ENCODE measurements at regions not wholly inside any gene's neighbourhood (a gene's known extent, or its start where the extent isn't known, plus 50 kb on each side); places are given as distances from the start of the nearest gene placed in this dataset.

DNA sequence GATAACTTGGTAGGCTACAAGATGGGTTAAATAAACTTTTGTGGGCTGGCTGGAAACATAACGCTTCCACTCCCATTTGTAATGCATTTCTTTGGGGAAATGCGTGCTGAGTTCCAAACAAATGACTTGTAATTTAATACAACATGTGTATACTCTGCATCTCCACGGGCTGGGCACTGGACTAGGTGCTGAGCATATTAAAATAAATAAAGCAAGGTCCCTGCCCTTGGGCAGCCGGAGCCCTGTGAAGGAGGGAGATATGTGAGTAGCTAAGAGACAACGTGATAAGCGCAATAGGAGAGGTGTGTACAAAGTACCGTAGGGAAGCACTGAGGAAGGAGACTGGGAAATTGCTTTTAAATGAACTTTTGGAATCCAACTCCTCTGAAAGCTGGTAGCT is 147.2 kb upstream of the RBPJ start:
- TF ChIP-seq POLR2A (IDR thresholded peaks at IDR 0.05), result no peak
- TF ChIP-seq, protein P1, sequence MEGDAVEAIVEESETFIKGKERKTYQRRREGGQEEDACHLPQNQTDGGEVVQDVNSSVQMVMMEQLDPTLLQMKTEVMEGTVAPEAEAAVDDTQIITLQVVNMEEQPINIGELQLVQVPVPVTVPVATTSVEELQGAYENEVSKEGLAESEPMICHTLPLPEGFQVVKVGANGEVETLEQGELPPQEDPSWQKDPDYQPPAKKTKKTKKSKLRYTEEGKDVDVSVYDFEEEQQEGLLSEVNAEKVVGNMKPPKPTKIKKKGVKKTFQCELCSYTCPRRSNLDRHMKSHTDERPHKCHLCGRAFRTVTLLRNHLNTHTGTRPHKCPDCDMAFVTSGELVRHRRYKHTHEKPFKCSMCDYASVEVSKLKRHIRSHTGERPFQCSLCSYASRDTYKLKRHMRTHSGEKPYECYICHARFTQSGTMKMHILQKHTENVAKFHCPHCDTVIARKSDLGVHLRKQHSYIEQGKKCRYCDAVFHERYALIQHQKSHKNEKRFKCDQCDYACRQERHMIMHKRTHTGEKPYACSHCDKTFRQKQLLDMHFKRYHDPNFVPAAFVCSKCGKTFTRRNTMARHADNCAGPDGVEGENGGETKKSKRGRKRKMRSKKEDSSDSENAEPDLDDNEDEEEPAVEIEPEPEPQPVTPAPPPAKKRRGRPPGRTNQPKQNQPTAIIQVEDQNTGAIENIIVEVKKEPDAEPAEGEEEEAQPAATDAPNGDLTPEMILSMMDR (IDR thresholded peaks at IDR 0.05), result no peak

All from heart left ventricle (tissue), 13 donors.